ENCODE measurements at regions not wholly inside any gene's neighbourhood (a gene's known extent, or its start where the extent isn't known, plus 50 kb on each side); places are given as distances from the start of the nearest gene placed in this dataset.

DNA sequence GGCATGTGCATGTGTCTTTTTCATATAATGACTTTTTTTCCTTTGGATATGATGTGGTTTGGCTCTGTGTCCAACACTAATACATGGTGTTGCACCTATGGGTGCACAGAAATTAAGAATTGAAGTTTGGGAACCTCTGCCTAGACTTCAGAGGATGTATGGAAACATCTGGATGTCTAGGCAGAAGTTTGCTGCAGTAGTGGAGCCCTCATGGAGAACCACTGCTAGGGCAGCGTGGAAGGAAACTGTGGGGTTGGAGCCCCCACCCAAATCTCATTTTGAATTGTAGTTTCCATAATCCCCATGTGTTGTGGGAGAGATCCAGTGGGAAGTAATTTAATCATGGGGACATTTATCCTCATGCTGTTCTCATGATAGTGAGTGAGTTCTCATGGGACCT lies 235.0 kb upstream of the TRPC7 start:
- CTCF ChIA-PET: no interaction called here
- H3K27me3 ChIP-seq (replicated peaks; ENCODE audit: insufficient read depth, low read depth, low read length, poor library complexity): peaks cover 15% of the 10 kb centered on the region
- no peak overlapping the region for H3K27ac ChIP-seq (ENCODE audit: low read depth, low read length, poor library complexity, severe bottlenecking)
- H3K4me1 ChIP-seq (ENCODE audit: insufficient read depth, low read length, poor library complexity, severe bottlenecking): no peaks in the 10 kb centered on the region
- H3K4me3 ChIP-seq (ENCODE audit: low read depth, low read length, poor library complexity, severe bottlenecking): no peak overlapping the region
- intact Hi-C loops (cut with micrococcal nuclease; ENCODE audit: unreplicated experiment): no loop called here
- POLR2A ChIA-PET (ENCODE audit: low non-redundant PET): no interaction called here
- no peak for DNase-seq (ENCODE audit: low spot score)
- H3K36me3 ChIP-seq (ENCODE audit: insufficient read depth, low read length, poor library complexity, severe bottlenecking): no peaks in the 10 kb centered on the region
- no peak for TF ChIP-seq EZH2 (IDR thresholded peaks at IDR 0.05; ENCODE audit: borderline replicate concordance, low read depth, low read length, poor library complexity, severe bottlenecking)
- TF ChIP-seq, protein P1, sequence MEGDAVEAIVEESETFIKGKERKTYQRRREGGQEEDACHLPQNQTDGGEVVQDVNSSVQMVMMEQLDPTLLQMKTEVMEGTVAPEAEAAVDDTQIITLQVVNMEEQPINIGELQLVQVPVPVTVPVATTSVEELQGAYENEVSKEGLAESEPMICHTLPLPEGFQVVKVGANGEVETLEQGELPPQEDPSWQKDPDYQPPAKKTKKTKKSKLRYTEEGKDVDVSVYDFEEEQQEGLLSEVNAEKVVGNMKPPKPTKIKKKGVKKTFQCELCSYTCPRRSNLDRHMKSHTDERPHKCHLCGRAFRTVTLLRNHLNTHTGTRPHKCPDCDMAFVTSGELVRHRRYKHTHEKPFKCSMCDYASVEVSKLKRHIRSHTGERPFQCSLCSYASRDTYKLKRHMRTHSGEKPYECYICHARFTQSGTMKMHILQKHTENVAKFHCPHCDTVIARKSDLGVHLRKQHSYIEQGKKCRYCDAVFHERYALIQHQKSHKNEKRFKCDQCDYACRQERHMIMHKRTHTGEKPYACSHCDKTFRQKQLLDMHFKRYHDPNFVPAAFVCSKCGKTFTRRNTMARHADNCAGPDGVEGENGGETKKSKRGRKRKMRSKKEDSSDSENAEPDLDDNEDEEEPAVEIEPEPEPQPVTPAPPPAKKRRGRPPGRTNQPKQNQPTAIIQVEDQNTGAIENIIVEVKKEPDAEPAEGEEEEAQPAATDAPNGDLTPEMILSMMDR (conservative IDR thresholded peaks at IDR 0.05; ENCODE audit: low read depth, low read length): no peak
- H3K9me3 ChIP-seq (ENCODE audit: low read depth, low read length, poor library complexity, severe bottlenecking): no peaks in the 10 kb centered on the region
- BruUV-seq (replicated peaks): no TSS peak

DNA sequence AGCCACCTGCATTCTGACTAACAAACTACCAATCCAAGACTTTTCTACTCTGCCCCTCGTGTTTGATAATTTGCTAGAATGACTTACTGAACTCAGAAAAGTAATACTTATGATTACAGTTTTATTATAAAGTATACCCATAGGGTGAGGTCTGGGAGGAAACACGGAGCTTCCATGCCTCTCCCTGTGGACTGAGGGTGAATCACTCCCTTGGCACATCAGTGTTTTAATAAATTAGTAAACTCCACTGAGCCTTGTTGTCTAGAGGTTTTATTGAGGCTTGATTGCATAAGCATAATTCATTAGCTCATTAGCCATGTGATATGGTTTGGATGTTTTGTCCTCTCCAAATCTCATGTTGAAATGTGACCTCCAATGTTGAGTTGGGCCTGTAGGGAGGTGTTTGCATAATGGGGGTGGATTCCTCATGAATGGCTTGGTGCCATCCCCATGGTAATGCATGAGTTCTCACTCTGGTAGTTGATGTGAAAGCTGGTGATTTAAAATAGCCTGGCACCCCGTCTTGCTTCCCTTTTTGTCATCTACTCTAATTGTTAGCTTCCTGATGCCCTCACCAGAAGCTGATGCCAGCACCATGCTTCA lies 233.6 kb upstream of the TRPC7 start:
- peaks cover 26% of the 10 kb centered on the region for H3K27me3 ChIP-seq (replicated peaks; ENCODE audit: insufficient read depth, low read depth, low read length, poor library complexity)
- ChIA-PET POLR2A (ENCODE audit: low non-redundant PET) (no interaction called here), CTCF (no interaction called here)
- no TSS peak for BruUV-seq (replicated peaks)
- no peaks in the 10 kb centered on the region for H3K36me3 ChIP-seq (ENCODE audit: insufficient read depth, low read length, poor library complexity, severe bottlenecking)
- no peak overlapping the region for H3K27ac ChIP-seq (ENCODE audit: low read depth, low read length, poor library complexity, severe bottlenecking)
- H3K4me3 ChIP-seq (ENCODE audit: low read depth, low read length, poor library complexity, severe bottlenecking): no peak overlapping the region
- no peaks in the 10 kb centered on the region for H3K4me1 ChIP-seq (ENCODE audit: insufficient read depth, low read length, poor library complexity, severe bottlenecking)
- no peak for TF ChIP-seq EZH2 (IDR thresholded peaks at IDR 0.05; ENCODE audit: borderline replicate concordance, low read depth, low read length, poor library complexity, severe bottlenecking)
- TF ChIP-seq, protein P1 (conservative IDR thresholded peaks at IDR 0.05; ENCODE audit: low read depth, low read length): no peak
- H3K9me3 ChIP-seq (ENCODE audit: low read depth, low read length, poor library complexity, severe bottlenecking): no peaks in the 10 kb centered on the region
- intact Hi-C loops (cut with micrococcal nuclease; ENCODE audit: unreplicated experiment): no loop called here
- no peak for DNase-seq (ENCODE audit: low spot score)

GRCh38 chr5:136594416-136594815 lies 229.1 kb upstream of the TRPC7 start:
- TF ChIP-seq, protein P1 (conservative IDR thresholded peaks at IDR 0.05; ENCODE audit: low read depth, low read length): no peak
- no peak for TF ChIP-seq EZH2 (IDR thresholded peaks at IDR 0.05; ENCODE audit: borderline replicate concordance, low read depth, low read length, poor library complexity, severe bottlenecking)
- Histone ChIP-seq H3K27ac (ENCODE audit: low read depth, low read length, poor library complexity, severe bottlenecking) (no peak overlapping the region), H3K4me3 (ENCODE audit: low read depth, low read length, poor library complexity, severe bottlenecking) (no peak overlapping the region), H3K4me1 (ENCODE audit: insufficient read depth, low read length, poor library complexity, severe bottlenecking) (no peaks in the 10 kb centered on the region), H3K36me3 (ENCODE audit: insufficient read depth, low read length, poor library complexity, severe bottlenecking) (no peaks in the 10 kb centered on the region), H3K27me3 (replicated peaks; ENCODE audit: insufficient read depth, low read depth, low read length, poor library complexity) (peaks cover 44% of the 10 kb centered on the region), H3K9me3 (ENCODE audit: low read depth, low read length, poor library complexity, severe bottlenecking) (no peaks in the 10 kb centered on the region)
- CTCF ChIA-PET: no interaction called here
- DNase-seq (ENCODE audit: low spot score): no peak
- no TSS peak for BruUV-seq (replicated peaks)
- intact Hi-C loops (cut with micrococcal nuclease; ENCODE audit: unreplicated experiment): no loop called here
- POLR2A ChIA-PET (ENCODE audit: low non-redundant PET): no interaction called here

Measured in A673 (cell line).